ENCODE measurements at regions not wholly inside any gene's neighbourhood (a gene's known extent, or its start where the extent isn't known, plus 50 kb on each side); places are given as distances from the start of the nearest gene placed in this dataset.

GRCh38 chr19:27792576-27793127, 1420.3 kb downstream of the UQCRFS1 start:
- Histone ChIP-seq H2BK15ac (ENCODE audit: low read depth, low read length) (no peak overlapping the region), H3K27me3 (ENCODE audit: insufficient read depth, low read length) (no peaks in the 10 kb centered on the region), H3K56ac (ENCODE audit: insufficient read length, low read depth, low read length) (no peak overlapping the region), H3K79me2 (ENCODE audit: insufficient read depth, low read length) (peaks cover 8% of the 10 kb centered on the region; the same call in 1 of the 2 replicates), H4K91ac (ENCODE audit: insufficient read length, low read depth, low read length) (no peak overlapping the region), H2BK20ac (ENCODE audit: low read depth, low read length, poor library complexity, severe bottlenecking) (no peak overlapping the region), H4K20me1 (ENCODE audit: control insufficient read depth, insufficient read depth, insufficient read length) (no peaks in the 10 kb centered on the region), H3K18ac (ENCODE audit: insufficient read length, low read depth, low read length) (no peak overlapping the region), H3K23ac (ENCODE audit: insufficient read length, low read depth, low read length) (no peak overlapping the region), H4K8ac (replicated peaks; ENCODE audit: insufficient read length, low read depth, low read length) (no peak overlapping the region), H3K79me1 (ENCODE audit: insufficient read depth, low read depth, low read length, poor library complexity, severe bottlenecking) (peaks cover 8% of the 10 kb centered on the region), H3K4ac (ENCODE audit: low read depth, low read length) (no peak overlapping the region), H3K4me2 (ENCODE audit: insufficient read depth, insufficient read length, low read length) (peak overlapping the region; percentile 54), H4K5ac (ENCODE audit: insufficient read length, low read depth, low read length) (no peak overlapping the region), H2AK5ac (ENCODE audit: insufficient read length, low read length) (no peak overlapping the region), H2BK120ac (ENCODE audit: low read depth, low read length, poor library complexity, severe bottlenecking) (no peak overlapping the region), H3K4me1 (ENCODE audit: insufficient read depth, low read length) (no peaks in the 10 kb centered on the region), H2BK5ac (ENCODE audit: insufficient read length, low read length) (no peak overlapping the region), H3T11ph (ENCODE audit: low read length) (no peak overlapping the region), H2AFZ (ENCODE audit: low read length) (no peak overlapping the region), H3K23me2 (ENCODE audit: insufficient read length, low read depth, low read length, poor library complexity, severe bottlenecking) (no peaks in the 10 kb centered on the region), H3K9ac (ENCODE audit: extremely low read depth, insufficient read length, low read length) (peak overlapping the region; percentile 76), H3K9me3 (ENCODE audit: control insufficient read depth, low read depth, low read length) (no peaks in the 10 kb centered on the region), H2BK12ac (ENCODE audit: insufficient read length, low read depth, low read length) (no peak overlapping the region), H3K14ac (ENCODE audit: insufficient read depth, low read length) (peak overlapping the region; percentile 62; the same call in 1 of the 2 replicates), H3K27ac (ENCODE audit: insufficient read length, low read depth, low read length) (no peak overlapping the region)
- Mint-ChIP-seq H3K36me3 (ENCODE audit: insufficient read depth in 1 of 3, low read depth in 3 of 3) (peaks cover 1 to 28% (median 6%) of the 10 kb centered on the region in 3 experiments; a peak in 6 of 7 replicates), H3K4me1 (peaks cover 3 to 8% of the 10 kb centered on the region in 2 experiments), H3K27me3 (ENCODE audit: low read depth) (no peaks in the 10 kb centered on the region; the same call in 1 of the 2 replicates), H3K9me3 (peaks cover 2 to 24% of the 10 kb centered on the region in 2 experiments; a peak in 4 of 5 replicates), H3K27ac (peak overlapping the region; percentile 82 to 98 (median 97); a peak in 6 of 7 replicates), H3K4me3 (peak overlapping the region; percentile 94 to 97)
- no peak for TF ChIP-seq CTCF (conservative IDR thresholded peaks at IDR 0.05)
- WGBS (ENCODE audit: extremely low coverage, insufficient read length, low lambda C conversion rate), result no CpG with 5 or more reads among the region's 6 CpGs
- no peak for DNase-seq
